Jurkat, Clone E6-1 (cell line): ENCODE measurements at regions not wholly inside any gene's neighbourhood (a gene's known extent, or its start where the extent isn't known, plus 50 kb on each side); places are given as distances from the start of the nearest gene placed in this dataset.
"Not testable (repeated sequence)": the region's sequence is repeated elsewhere in the genome, so short reads cannot be mapped to it uniquely, and the experiment has no call there.

ENCODE experiments used
- DNase-seq: peaks from one replicate; pipeline ENCODE4 v3.0.0-alpha.2; 2011; ENCODE audit warnings: low read depth, low spot score
- H3K4me3 ChIP-seq: 2 replicates; pipeline ENCODE4 v1.5.1; 2011; ENCODE audit warnings: mild to moderate bottlenecking, low read length, control low read depth, moderate library complexity

DNA sequence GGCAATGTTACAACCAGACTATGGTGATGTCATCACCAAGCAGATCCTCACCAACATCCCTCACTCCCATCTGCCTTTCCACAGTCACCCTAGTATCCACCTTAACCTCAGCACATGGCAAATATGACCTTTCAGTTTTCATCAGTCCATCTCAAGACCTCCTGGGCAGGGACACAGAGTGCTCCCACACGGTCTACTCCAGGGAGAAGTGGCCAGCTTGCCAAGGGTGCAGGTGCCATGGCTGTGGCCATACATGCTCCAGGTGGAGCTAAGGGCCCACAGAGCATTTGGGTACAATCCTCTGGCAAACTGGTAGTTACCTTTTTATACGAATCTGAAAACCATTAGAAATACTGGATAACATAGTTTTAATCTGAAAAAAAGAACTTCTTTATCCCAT is 453.1 kb downstream of the ADCYAP1 start:
- DNase-seq: no peak
- no peak overlapping the region for H3K4me3 ChIP-seq

DNA sequence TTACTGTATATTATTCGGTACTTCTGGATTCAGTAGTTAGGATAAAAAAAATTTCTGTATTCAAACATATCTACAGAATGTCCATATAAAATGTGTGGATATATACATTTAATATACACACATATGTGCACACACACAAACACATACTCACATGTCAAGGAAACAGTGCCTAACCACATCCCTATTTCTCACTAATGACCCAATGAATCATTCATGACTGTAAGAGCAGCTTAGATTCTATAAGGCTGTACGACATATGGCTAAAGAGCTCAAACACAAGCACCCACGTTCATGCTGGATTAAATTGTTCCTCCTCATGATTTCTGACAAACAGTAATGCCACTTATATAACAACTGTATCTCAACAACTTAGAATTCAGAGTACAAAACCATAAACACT is 457.3 kb downstream of the ADCYAP1 start:
- no peak for DNase-seq
- no peak overlapping the region for H3K4me3 ChIP-seq

DNA sequence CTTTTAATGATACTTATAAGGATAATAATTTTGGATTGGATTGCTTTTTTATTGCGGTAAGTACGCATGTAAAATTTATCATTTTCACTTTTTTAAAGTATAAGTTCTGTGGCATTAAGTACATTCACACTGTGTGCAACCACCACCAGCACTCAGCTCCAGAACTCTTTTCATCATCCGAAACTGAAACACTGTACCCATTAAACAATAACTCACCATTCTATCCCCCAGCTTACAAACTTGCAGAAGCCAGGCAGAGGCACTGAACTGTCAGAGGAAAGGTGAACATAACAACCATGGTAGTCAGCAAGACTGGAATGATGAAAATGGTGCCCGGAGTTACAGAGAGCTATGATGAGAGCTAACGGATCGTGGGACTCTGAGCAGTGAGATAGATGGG is 465.9 kb downstream of the ADCYAP1 start:
- H3K4me3 ChIP-seq: no peak overlapping the region
- no peak for DNase-seq

- no peak for DNase-seq
Measured at GRCh38 chr18:1371724-1372123, 467.1 kb downstream of the ADCYAP1 start.

GRCh38 chr18:1383465-1383864 is 478.8 kb downstream of the ADCYAP1 start:
- no peak for DNase-seq

More at GRCh38 chr18:1371724-1372123, 467.1 kb downstream of the ADCYAP1 start:
- no peak overlapping the region for H3K4me3 ChIP-seq

DNA sequence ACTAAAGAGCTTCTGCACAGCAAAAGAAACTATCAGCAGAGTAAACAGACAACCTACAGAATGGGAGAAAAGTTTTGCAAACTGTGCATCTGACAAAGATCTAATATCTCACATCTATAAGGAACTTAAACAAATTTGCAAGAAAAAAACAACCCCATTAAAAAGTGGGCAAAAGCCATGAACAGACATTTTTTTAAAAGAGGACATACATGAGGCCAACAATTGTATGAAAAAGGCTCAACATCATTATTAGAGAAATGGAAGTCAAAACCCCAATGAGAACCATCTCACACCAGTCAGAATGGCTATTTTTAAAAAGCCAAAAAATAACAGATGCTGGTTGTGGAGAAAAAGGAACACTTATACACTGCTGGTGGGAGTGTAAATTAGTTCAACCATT is 483.8 kb downstream of the ADCYAP1 start:
- DNase-seq, H3K4me3 ChIP-seq: not testable (repeated sequence)

More at GRCh38 chr18:1383465-1383864, 478.8 kb downstream of the ADCYAP1 start:
- H3K4me3 ChIP-seq: no peak overlapping the region

DNA sequence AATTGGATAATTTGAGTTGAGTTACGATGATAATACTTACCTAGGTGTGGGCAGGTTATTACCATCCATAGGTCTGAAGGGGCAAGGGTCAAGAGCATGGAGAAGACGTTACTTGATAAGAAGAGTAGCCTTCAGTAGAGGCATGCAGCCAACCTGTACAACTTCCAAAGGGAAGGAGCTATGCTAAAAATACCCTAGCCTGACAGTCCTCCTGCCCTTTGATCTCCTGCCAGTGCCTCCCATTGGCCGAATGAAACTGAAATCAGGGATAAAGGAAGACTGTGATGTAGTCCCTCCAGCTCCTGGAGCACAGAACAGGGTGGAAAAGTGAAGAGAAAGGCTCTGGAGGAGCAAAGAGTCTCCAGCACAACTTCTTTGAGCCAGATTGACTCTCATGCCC is 487.4 kb downstream of the ADCYAP1 start:
- DNase-seq: no peak
- H3K4me3 ChIP-seq: no peak overlapping the region

- H3K4me3 ChIP-seq: no peak overlapping the region
- no peak for DNase-seq
Measured at GRCh38 chr18:1392865-1393734, 488.4 kb downstream of the ADCYAP1 start.

DNA sequence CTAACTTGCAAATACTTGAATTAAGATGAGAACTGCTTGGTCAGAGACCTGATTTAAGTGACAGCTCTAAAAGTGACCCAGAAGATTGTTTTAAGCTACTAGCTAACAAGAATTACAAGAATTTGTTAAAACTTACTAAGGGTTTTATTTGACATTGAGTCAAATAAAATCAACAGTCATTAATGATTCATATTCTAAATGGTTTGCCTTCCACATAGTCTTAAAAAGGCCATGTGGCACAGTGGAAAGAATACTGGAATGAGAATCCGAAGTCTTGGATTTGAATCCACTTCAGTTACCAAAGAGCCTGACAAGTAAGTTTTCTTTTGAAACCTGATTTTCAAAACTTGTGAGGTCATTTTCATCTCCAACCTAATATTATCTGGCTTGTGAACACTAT is 489.3 kb downstream of the ADCYAP1 start:
- H3K4me3 ChIP-seq: no peak overlapping the region
- no peak for DNase-seq

GRCh38 chr18:1394426-1394825 is 489.8 kb downstream of the ADCYAP1 start:
- no peak overlapping the region for H3K4me3 ChIP-seq
- no peak for DNase-seq

DNA sequence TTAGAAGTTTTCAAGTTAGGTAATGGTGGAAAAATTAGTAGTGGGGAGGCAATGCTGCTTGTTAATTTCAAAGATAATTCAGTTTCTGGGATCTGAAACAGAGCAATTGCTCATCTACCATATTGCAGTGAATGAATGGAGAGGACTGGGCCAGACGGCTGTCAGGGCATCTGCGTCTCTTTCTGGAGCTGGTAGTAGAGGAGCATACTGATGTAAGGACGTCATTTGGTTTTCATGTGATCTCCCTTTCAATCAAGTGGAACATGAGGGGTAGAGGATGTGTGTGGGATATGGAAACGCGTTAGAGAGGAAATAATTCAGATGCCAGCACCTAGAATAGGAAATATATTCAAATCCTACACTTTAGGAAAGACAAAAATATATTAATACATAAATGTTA is 490.3 kb downstream of the ADCYAP1 start:
- H3K4me3 ChIP-seq: no peak overlapping the region
- no peak for DNase-seq

- H3K4me3 ChIP-seq: no peak overlapping the region
- DNase-seq: no peak
Measured at GRCh38 chr18:1408376-1408775, 503.7 kb downstream of the ADCYAP1 start.

- no peak for DNase-seq
- no peak overlapping the region for H3K4me3 ChIP-seq
Measured at GRCh38 chr18:1412655-1413322, 508.1 kb downstream of the ADCYAP1 start.

DNA sequence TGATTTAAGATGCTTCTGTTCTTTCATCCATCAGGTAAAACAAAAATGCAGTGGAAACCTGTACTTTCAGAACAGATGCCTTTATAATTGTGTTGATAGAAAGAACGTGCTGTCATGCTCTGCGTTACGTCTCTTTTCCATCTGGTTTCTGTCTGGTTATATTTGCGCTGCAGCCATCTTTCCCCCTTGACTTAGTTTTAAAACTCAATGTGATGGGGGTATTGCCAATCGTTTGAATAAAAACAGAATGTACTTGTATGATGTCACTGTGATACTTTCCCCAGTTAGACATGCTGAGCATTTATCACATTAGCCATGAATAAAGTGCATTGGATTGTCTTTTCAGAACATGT is 508.6 kb downstream of the ADCYAP1 start:
- H3K4me3 ChIP-seq: no peak overlapping the region

GRCh38 chr18:1416074-1416473 is 511.4 kb downstream of the ADCYAP1 start:
- H3K4me3 ChIP-seq: no peak overlapping the region
- no peak for DNase-seq

More for the DNA sequence above, 508.6 kb downstream of the ADCYAP1 start:
- DNase-seq: no peak

- no peak for DNase-seq
- no peak overlapping the region for H3K4me3 ChIP-seq
Measured at GRCh38 chr18:1421502-1421901, 516.8 kb downstream of the ADCYAP1 start.

GRCh38 chr18:1422634-1423033 is 518.0 kb downstream of the ADCYAP1 start:
- no peak overlapping the region for H3K4me3 ChIP-seq
- DNase-seq: no peak

DNA sequence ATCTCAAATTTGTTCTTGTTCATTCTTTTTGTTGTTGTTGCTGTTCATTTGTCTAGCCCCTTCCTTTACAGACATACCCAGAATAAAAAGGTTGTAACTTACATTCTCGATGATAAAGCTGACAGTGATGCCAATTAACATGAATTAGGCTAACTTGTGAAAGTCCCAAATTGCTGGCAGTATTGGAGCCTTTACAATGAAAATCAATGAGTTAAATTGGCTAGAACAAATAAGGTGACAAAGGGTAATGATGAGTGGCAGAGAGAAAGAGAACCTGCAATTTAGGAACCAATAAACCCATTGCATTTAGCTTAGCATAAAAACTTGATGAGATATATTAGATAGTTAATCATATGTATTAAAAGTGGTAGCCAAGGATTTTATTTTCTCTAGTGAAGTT is 521.0 kb downstream of the ADCYAP1 start:
- no peak overlapping the region for H3K4me3 ChIP-seq

DNA sequence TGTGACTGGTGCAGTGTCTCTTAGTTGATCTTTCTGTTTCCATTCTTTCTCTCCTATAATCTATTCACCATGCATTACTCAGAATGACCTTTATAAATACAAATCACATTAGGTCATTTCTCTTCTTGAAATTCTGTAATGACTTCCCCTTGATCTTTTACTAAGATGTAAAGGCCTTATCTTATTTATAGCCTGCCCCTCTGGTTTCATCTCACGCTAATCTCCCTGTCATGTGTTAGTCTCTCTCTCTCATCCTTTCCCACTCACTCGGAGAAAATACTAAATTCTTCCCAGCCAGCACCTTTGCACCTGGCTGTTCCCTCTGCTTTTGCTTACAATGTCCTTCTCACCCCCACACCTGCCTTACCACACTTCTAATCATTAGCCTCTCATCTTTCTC is 530.8 kb downstream of the ADCYAP1 start:
- no peak overlapping the region for H3K4me3 ChIP-seq
- no peak for DNase-seq

More for the DNA sequence above, 521.0 kb downstream of the ADCYAP1 start:
- DNase-seq: no peak

DNA sequence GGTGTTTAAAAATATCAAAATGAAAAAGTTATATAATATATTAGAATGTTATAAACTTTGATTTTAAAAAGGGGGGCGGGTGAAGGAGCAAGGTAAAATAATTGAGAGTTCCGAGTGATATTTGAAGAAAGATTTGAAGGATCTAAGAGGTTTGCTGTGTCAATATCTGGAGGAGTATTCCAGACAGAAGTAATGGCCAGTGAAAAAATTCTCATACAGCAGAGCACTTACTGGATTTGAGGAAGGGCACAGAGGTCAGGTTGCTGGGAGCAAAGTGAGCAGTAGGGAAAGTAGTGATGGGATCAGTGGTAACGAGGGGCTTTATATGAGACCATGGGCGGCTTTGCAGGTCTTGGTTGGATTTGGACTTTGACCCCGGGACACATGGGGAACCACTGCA is 531.5 kb downstream of the ADCYAP1 start:
- no peak overlapping the region for H3K4me3 ChIP-seq
- DNase-seq: no peak
